ENCODE measurements at regions not wholly inside any gene's neighbourhood (a gene's known extent, or its start where the extent isn't known, plus 50 kb on each side); places are given as distances from the start of the nearest gene placed in this dataset.

DNA sequence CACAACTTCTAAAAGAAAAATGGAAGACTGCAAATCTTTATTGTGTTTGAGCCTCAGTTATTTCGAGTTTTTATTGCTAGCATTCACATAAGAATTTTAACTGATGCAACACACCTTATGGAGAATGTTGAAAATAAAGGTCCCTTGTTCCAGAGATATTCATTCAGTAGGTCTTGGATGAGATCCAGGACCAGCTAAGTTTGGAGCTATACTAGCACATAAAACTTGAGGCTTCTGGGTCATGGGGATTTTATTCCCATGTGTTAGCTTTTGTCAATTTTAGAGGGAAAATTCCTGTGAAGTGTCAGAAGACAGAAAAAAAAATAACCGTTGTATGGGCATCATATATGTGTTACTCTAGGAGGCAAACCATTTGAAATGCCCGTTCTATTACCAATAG lies 693.2 kb upstream of the MIS18BP1 start:
- H3K79me2 ChIP-seq (ENCODE audit: control insufficient read depth, insufficient read depth, low read length) = no peaks in the 10 kb centered on the region

More for the DNA sequence above, 693.2 kb upstream of the MIS18BP1 start:
- ChIA-PET POLR2A (no interaction called here), CTCF (ENCODE audit: low intra/inter-chr PET ratio) (no interaction called here)
- Histone ChIP-seq H3K9ac (ENCODE audit: insufficient read depth in 1 of 2, low read depth in 2 of 2, low read length in 2 of 2) (no peak overlapping the region), H3K36me3 (ENCODE audit: control insufficient read depth, insufficient read depth, low read length) (no peaks in the 10 kb centered on the region), H3K27ac (ENCODE audit: extremely low read depth, low read depth, low read length) (no peak overlapping the region), H3K4me1 (replicated peaks in 1 of 2; ENCODE audit: control insufficient read depth in 2 of 2, insufficient read depth in 2 of 2, low read length in 2 of 2) (no peaks in the 10 kb centered on the region), H3K9me3 (replicated peaks; ENCODE audit: control insufficient read depth, insufficient read depth, low read depth, low read length) (no peaks in the 10 kb centered on the region), H3K4me2 (ENCODE audit: insufficient read depth, low read length) (no peak overlapping the region), H2AFZ (ENCODE audit: low read depth, low read length) (no peak overlapping the region), H3K4me3 (no peak overlapping the region), H3K9me1 (ENCODE audit: control insufficient read depth, insufficient read depth, low read length) (no peaks in the 10 kb centered on the region), H3K27me3 (ENCODE audit: control insufficient read depth in 2 of 2, insufficient read depth in 2 of 2, low read length in 2 of 2) (no peaks in the 10 kb centered on the region), H4K20me1 (replicated peaks; ENCODE audit: control insufficient read depth, insufficient read depth, low read length) (no peaks in the 10 kb centered on the region)
- intact Hi-C loops (cut with micrococcal nuclease) = no loop called here
- ATAC-seq = no peak
- WGBS (ENCODE audit: insufficient coverage, low coverage, missing lambda C conversion rate) = 0% methylated on average over 3 of the region's 3 CpGs
- DNase-seq (ENCODE audit: extremely low read depth in 1 of 4, low spot score in 3 of 4) = no peak
- BruUV-seq (replicated peaks) = no TSS peak
- TF ChIP-seq SPI1 (IDR thresholded peaks at IDR 0.05; ENCODE audit: borderline replicate concordance, low read depth, low read length) (no peak), ZNF41 (CRISPR knock-in tag; conservative IDR thresholded peaks at IDR 0.05) (no peak), SRSF7 (optimal IDR thresholded peaks at IDR 0.05; ENCODE audit: low read depth, low read length) (no peak), SLC30A9 (CRISPR knock-in tag; IDR thresholded peaks at IDR 0.05) (no peak), RNF2 (IDR thresholded peaks at IDR 0.05) (no peak), NEUROD1 (IDR thresholded peaks at IDR 0.05; ENCODE audit: borderline replicate concordance, low read depth, low read length, partially characterized antibody) (no peak), NELFE (IDR thresholded peaks at IDR 0.05; ENCODE audit: insufficient read depth, insufficient read length) (no peak), L3MBTL2 (IDR thresholded peaks at IDR 0.05) (no peak), TCF7L2 (IDR thresholded peaks at IDR 0.05; ENCODE audit: low read depth, low read length) (no peak), ZBED1 (IDR thresholded peaks at IDR 0.05) (no peak), RBM25 (IDR thresholded peaks at IDR 0.05; ENCODE audit: low read depth, low read length, severe bottlenecking) (no peak), ZNF12 (CRISPR knock-in tag; IDR thresholded peaks at IDR 0.05) (no peak), MIER1 (IDR thresholded peaks at IDR 0.05; ENCODE audit: low read depth) (no peak)
- TF ChIP-seq, protein P1, sequence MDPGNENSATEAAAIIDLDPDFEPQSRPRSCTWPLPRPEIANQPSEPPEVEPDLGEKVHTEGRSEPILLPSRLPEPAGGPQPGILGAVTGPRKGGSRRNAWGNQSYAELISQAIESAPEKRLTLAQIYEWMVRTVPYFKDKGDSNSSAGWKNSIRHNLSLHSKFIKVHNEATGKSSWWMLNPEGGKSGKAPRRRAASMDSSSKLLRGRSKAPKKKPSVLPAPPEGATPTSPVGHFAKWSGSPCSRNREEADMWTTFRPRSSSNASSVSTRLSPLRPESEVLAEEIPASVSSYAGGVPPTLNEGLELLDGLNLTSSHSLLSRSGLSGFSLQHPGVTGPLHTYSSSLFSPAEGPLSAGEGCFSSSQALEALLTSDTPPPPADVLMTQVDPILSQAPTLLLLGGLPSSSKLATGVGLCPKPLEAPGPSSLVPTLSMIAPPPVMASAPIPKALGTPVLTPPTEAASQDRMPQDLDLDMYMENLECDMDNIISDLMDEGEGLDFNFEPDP (CRISPR knock-in tag; IDR thresholded peaks at IDR 0.05) = no peak
- TF ChIP-seq, protein P2, sequence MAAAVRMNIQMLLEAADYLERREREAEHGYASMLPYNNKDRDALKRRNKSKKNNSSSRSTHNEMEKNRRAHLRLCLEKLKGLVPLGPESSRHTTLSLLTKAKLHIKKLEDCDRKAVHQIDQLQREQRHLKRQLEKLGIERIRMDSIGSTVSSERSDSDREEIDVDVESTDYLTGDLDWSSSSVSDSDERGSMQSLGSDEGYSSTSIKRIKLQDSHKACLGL (CRISPR knock-in tag; IDR thresholded peaks at IDR 0.05; ENCODE audit: borderline replicate concordance, poor library complexity, severe bottlenecking) = no peak
- TF ChIP-seq, protein P3, sequence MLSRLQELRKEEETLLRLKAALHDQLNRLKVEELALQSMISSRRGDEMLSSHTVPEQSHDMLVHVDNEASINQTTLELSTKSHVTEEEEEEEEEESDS (CRISPR knock-in tag; IDR thresholded peaks at IDR 0.05) = no peak
- in situ Hi-C loops (cut with MboI) = no loop called here
- FAIRE-seq = no peak
